Breast epithelium (tissue), 4 donors: ENCODE measurements at regions not wholly inside any gene's neighbourhood (a gene's known extent, or its start where the extent isn't known, plus 50 kb on each side); places are given as distances from the start of the nearest gene placed in this dataset.
"Not testable (repeated sequence)": the region's sequence is repeated elsewhere in the genome, so short reads cannot be mapped to it uniquely, and the experiment has no call there.

Experiments
- DNase-seq, 2 donors: peaks; one replicate each; pipeline ENCODE4 v3.0.0-alpha.2; 2019; ENCODE audit warnings: low spot score in 2 of 2
- H3K27ac ChIP-seq, 2 donors: fragments of 200-600 bp; sonication (generic) in 1 of 2; one replicate each; pipeline ENCODE4 v1.5.1; 2016 to 2019; ENCODE audit warnings: mild to moderate bottlenecking in 1 of 2
- H3K27me3 ChIP-seq, 2 donors: fragments of 200-600 bp; sonication (generic) in 1 of 2; one replicate each; pipeline versions ENCODE4 v1.5.1 to v1.6.0; 2017 to 2019; ENCODE audit warnings: control low read depth in 1 of 2, mild to moderate bottlenecking in 1 of 2
- H3K36me3 ChIP-seq: fragments of 200-600 bp; one replicate; pipeline ENCODE4 v1.5.1; 2019
- H3K4me1 ChIP-seq, 2 donors: fragments of 200-600 bp; sonication (generic); one replicate each; pipeline ENCODE4 v1.5.1; 2016 to 2019; ENCODE audit warnings: control low read depth in 1 of 2
- H3K4me3 ChIP-seq, 3 donors: fragments of 200-600 bp; sonication (generic); 1 replicate in 2 of 3; 2 replicates in 1 of 3; pipeline ENCODE4 v1.5.1; 2016 to 2019; ENCODE audit warnings: mild to moderate bottlenecking in 3 of 3, moderate library complexity in 2 of 3
- H3K9me3 ChIP-seq, 2 donors: fragments of 200-600 bp; sonication (generic) in 1 of 2; one replicate each; pipeline ENCODE4 v1.5.1; 2016 to 2019; ENCODE audit warnings: control low read depth in 1 of 2
- CTCF ChIP-seq, 3 donors: fragments of 450-650 bp; IDR thresholded peaks; one replicate each; pipeline ENCODE4 v1.5.1; 2016 to 2017; ENCODE audit warnings: antibody characterized with exemption in 3 of 3, mild to moderate bottlenecking in 3 of 3, moderate library complexity in 3 of 3
- POLR2A ChIP-seq: fragments of 450-650 bp; IDR thresholded peaks from one replicate; pipeline ENCODE4 v1.6.1; 2016; ENCODE audit warnings: antibody characterized with exemption, mild to moderate bottlenecking, moderate library complexity
- POLR2AphosphoS5 ChIP-seq, 3 donors: sonication (generic); formaldehyde crosslinking; IDR thresholded peaks; one replicate each; pipeline ENCODE4 v1.6.1; 2017; ENCODE audit warnings: antibody characterized with exemption in 3 of 3
- intact Hi-C: fragments of 100-400 bp; cut with DNase I; formaldehyde crosslinking; loops from one replicate; pipeline ENCODE4 v1.15.1; 2023; ENCODE audit warnings: low total_unique reads

GRCh38 chrX:98203800-98204199 lies 1320.1 kb downstream of the RPA4 start:
- H3K4me3 ChIP-seq, result no peak overlapping the region
- no peaks in the 10 kb centered on the region for H3K36me3 ChIP-seq
- H3K4me1 ChIP-seq, result no peaks in the 10 kb centered on the region
- DNase-seq, result no peak
- peaks cover 0 to 24% of the 10 kb centered on the region in 2 donors for H3K27me3 ChIP-seq
- intact Hi-C loops, result no loop called here
- no peak overlapping the region for H3K27ac ChIP-seq
- H3K9me3 ChIP-seq, result no peaks in the 10 kb centered on the region
- TF ChIP-seq POLR2A, result no peak
- TF ChIP-seq POLR2AphosphoS5 (IDR thresholded peaks at IDR 0.05), result no peak
- TF ChIP-seq CTCF (IDR thresholded peaks at IDR 0.05), result no peak

GRCh38 chrX:98207947-98208346 lies 1324.2 kb downstream of the RPA4 start:
- intact Hi-C loops, result no loop called here
- no peak for DNase-seq
- no peak for TF ChIP-seq POLR2A
- no peak for TF ChIP-seq CTCF (IDR thresholded peaks at IDR 0.05)
- TF ChIP-seq POLR2AphosphoS5 (IDR thresholded peaks at IDR 0.05), result no peak

DNA sequence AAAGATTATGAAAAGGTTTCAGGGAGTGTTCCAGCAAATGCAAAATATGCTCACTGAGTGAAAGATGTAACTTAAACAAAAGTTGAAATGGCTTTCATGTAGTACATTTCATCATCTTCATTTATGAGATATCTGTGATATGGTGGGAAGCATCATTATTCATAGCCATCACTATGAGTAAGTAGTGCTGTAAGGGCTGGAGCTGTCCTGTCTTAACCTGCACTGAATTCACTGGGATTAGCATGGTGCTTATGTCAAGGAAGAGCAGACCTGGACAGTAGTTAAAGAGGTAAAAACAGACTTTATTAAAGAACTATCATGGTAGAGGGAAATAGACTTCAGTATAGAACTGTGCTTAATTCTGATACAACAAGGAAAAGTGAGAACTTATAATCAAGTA lies 1347.3 kb downstream of the RPA4 start:
- Histone ChIP-seq H3K4me3 (no peak overlapping the region), H3K36me3 (no peaks in the 10 kb centered on the region), H3K27me3 (peaks cover 0 to 6% of the 10 kb centered on the region in 2 donors), H3K4me1 (no peaks in the 10 kb centered on the region), H3K9me3 (no peaks in the 10 kb centered on the region), H3K27ac (no peak overlapping the region)
- TF ChIP-seq POLR2AphosphoS5 (IDR thresholded peaks at IDR 0.05) (no peak), POLR2A (no peak), CTCF (IDR thresholded peaks at IDR 0.05) (no peak)
- intact Hi-C loops, result no loop called here
- DNase-seq, result no peak

More at GRCh38 chrX:98207947-98208346, 1324.2 kb downstream of the RPA4 start:
- no peak overlapping the region for H3K4me3 ChIP-seq
- peaks cover 0 to 5% of the 10 kb centered on the region in 2 donors for H3K9me3 ChIP-seq
- no peaks in the 10 kb centered on the region for H3K36me3 ChIP-seq
- no peak overlapping the region for H3K27ac ChIP-seq
- peaks cover 0 to 26% of the 10 kb centered on the region in 2 donors for H3K27me3 ChIP-seq
- H3K4me1 ChIP-seq, result no peaks in the 10 kb centered on the region

GRCh38 chrX:98240061-98240460 lies 1356.4 kb downstream of the RPA4 start:
- H3K36me3 ChIP-seq, intact Hi-C loops, H3K27me3 ChIP-seq, H3K27ac ChIP-seq, H3K4me1 ChIP-seq, DNase-seq, H3K9me3 ChIP-seq, H3K4me3 ChIP-seq: not testable (repeated sequence)

DNA sequence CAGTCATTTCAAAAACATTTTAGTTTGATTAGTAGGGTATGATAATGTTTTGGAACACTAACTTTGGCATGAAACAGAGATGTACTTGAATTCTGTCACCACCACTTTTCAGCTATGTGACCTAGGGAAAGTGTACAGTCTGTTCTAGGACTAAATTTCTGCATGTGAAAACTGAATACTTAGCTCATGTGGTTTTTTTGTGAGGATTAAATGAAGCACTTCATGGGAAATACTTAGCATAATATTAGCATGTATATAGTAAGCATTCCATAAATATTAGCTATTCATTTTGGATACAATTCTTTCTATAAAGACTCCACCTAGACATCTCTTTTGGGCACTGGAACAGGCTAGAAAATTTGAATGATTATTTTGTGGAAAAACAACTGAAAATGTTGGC lies 1379.4 kb downstream of the RPA4 start:
- Histone ChIP-seq H3K4me3 (no peak overlapping the region), H3K4me1 (no peaks in the 10 kb centered on the region), H3K27ac (no peak overlapping the region), H3K9me3 (peaks cover 0 to 8% of the 10 kb centered on the region in 2 donors), H3K27me3 (peaks cover 0 to 6% of the 10 kb centered on the region in 2 donors), H3K36me3 (no peaks in the 10 kb centered on the region)
- intact Hi-C loops, result no loop called here
- DNase-seq, result no peak
- TF ChIP-seq CTCF (IDR thresholded peaks at IDR 0.05), result no peak
- no peak for TF ChIP-seq POLR2A
- TF ChIP-seq POLR2AphosphoS5 (IDR thresholded peaks at IDR 0.05), result no peak

DNA sequence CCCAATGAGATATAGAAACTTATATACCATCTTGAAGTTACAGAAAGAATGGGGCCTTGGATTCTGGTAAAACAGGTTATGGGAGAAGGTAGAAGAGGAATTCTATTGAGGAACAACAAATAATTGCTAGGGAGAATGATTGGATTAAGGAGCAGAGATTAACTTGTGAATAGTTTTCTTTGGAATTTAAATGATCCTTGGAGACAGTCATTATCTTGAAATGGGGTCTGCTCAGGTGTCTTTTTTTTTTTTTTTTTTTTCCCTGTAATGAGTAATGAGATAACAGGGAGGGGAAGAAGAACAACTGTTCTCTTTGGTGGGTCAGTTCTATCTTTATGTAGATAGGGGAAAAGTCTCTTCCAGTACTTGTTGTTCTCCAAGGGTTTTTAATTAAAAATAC lies 1406.0 kb downstream of the RPA4 start:
- Histone ChIP-seq H3K9me3 (no peaks in the 10 kb centered on the region), H3K4me3 (no peak overlapping the region), H3K27ac (no peak overlapping the region), H3K36me3 (no peaks in the 10 kb centered on the region), H3K4me1 (no peaks in the 10 kb centered on the region), H3K27me3 (no peaks in the 10 kb centered on the region)
- intact Hi-C loops, result no loop called here
- no peak for TF ChIP-seq CTCF (IDR thresholded peaks at IDR 0.05)
- no peak for TF ChIP-seq POLR2AphosphoS5 (IDR thresholded peaks at IDR 0.05)
- TF ChIP-seq POLR2A, result no peak
- DNase-seq, result no peak
